ENCODE measurements at regions not wholly inside any gene's neighbourhood (a gene's known extent, or its start where the extent isn't known, plus 50 kb on each side); places are given as distances from the start of the nearest gene placed in this dataset.

DNA sequence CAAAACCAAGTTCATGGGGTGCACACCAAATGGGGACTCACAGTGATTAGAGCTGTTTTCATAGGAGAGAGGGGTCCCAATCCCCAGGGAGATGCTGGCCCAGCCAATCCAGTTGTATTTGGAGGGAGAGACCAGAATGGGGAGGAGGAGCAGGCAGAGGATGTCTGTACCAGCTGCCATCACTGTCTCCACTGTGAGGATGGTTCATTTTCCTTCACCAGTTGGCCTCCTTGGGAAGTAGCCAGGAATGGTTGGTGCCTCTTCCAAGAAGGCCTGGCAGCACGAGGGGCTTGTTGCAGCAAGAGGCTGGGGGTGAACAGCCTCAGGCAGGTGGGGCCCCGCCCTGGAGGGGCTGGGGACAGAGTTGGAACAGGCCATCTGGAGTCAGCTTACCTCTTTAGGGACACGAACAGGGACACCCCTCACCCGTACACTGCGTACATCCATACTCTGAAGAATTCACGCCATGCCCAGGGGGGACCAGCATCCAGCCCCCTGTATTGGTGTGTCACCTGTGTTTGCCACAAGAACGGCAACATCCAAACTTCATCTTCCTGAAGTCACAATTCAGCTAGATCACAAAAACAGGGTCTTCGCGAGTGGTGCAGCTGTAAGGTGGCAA is 161.7 kb upstream of the ZNF236 start:
- TF ChIP-seq CTCF (IDR thresholded peaks at IDR 0.05; ENCODE audit: control extremely low read depth in 1 of 3, insufficient read depth in 1 of 3, low read depth in 1 of 3, low read length in 3 of 3) (no peak), EZH2 (IDR thresholded peaks at IDR 0.05; ENCODE audit: low read depth, low read length, severe bottlenecking) (no peak)

All from H1 (cell line).